AG09319 (cell line): ENCODE measurements at regions not wholly inside any gene's neighbourhood (a gene's known extent, or its start where the extent isn't known, plus 50 kb on each side); places are given as distances from the start of the nearest gene placed in this dataset.

Source experiments
- DNase-seq: peaks from one replicate; pipeline ENCODE4 v3.0.0-alpha.2; 2010; ENCODE audit warnings: low read depth; ENCODE audit errors: extremely low read depth
- CTCF ChIP-seq: IDR thresholded peaks from 2 replicates; pipeline ENCODE4 v1.5.1; 2011; ENCODE audit warnings: low read depth, mild to moderate bottlenecking, inconsistent platforms, low read length, moderate library complexity

GRCh38 chr15:70345251-70346019 is 247.7 kb upstream of the TLE3 start:
- no peak for DNase-seq
- TF ChIP-seq CTCF = no peak

GRCh38 chr15:70344666-70345065 is 246.9 kb upstream of the TLE3 start:
- no peak for DNase-seq
- TF ChIP-seq CTCF = no peak

- no peak for TF ChIP-seq CTCF
- no peak for DNase-seq
Measured at GRCh38 chr15:70343961-70344621, 246.4 kb upstream of the TLE3 start.

- DNase-seq = no peak
- no peak for TF ChIP-seq CTCF
Measured at GRCh38 chr15:70342554-70343548, 245.1 kb upstream of the TLE3 start.

- no peak for DNase-seq
Measured at GRCh38 chr15:70342141-70342540, 244.4 kb upstream of the TLE3 start.

GRCh38 chr15:70341566-70341965 is 243.8 kb upstream of the TLE3 start:
- no peak for TF ChIP-seq CTCF
- DNase-seq = no peak

More at GRCh38 chr15:70342141-70342540, 244.4 kb upstream of the TLE3 start:
- no peak for TF ChIP-seq CTCF
